Ishikawa (cell line): ENCODE measurements at regions not wholly inside any gene's neighbourhood (a gene's known extent, or its start where the extent isn't known, plus 50 kb on each side); places are given as distances from the start of the nearest gene placed in this dataset.

ENCODE experiments used
- CEBPB ChIP-seq: IDR thresholded peaks from 2 replicates; pipeline ENCODE4 v1.6.1; 2012
- CREB1 ChIP-seq: IDR thresholded peaks from 2 replicates; pipeline ENCODE4 v1.6.1; 2012; ENCODE audit warnings: low read depth
- EGR1 ChIP-seq: IDR thresholded peaks from 2 replicates; pipeline ENCODE4 v1.6.1; 2012
- TCF12 ChIP-seq: IDR thresholded peaks from 2 replicates; pipeline ENCODE4 v1.6.1; 2012; ENCODE audit warnings: low read depth
- YY1 ChIP-seq: IDR thresholded peaks from 2 replicates; pipeline ENCODE4 v1.6.1; 2012; ENCODE audit warnings: low read depth

DNA sequence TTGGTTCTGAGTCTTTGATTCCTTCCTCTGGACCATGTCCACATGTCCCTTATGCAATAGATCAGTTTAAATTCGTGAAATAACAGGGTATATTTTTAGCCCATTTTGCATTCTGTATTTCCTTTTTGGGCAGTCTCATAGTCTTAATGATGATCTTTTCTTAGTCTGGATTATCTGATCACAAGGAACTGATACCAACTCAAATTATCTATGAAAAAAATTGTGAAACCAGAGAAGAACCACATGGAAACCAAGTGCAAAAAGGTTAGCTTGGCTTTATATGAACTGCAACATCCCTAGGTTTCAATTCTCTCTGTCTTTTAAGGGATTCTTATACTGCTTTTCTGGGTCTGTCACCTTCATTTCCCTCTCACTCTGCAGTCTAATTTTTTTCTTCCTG lies 608.6 kb upstream of the AADAT start:
- TF ChIP-seq CREB1 (no peak), YY1 (no peak), CEBPB (no peak), TCF12 (no peak), EGR1 (no peak)
